ENCODE measurements at regions not wholly inside any gene's neighbourhood (a gene's known extent, or its start where the extent isn't known, plus 50 kb on each side); places are given as distances from the start of the nearest gene placed in this dataset.

GRCh38 chr10:6346631-6347030 is 143.9 kb downstream of the PFKFB3 start:
- Histone ChIP-seq H3K4me3 (ENCODE audit: low read length) (no peak overlapping the region), H3K9me2 (replicated peaks; ENCODE audit: insufficient read depth, low read length) (no peaks in the 10 kb centered on the region; the same call in 1 of the 2 replicates), H2AFZ (ENCODE audit: low read length) (no peak overlapping the region), H3K9ac (ENCODE audit: low read length) (no peak overlapping the region), H3K4me2 (ENCODE audit: low read depth, low read length, poor library complexity, severe bottlenecking) (no peak overlapping the region), H3K27ac (ENCODE audit: low read length) (peak overlapping the region; percentile 95; the same call in 1 of the 2 replicates), H3K27me3 (ENCODE audit: low read length) (no peaks in the 10 kb centered on the region), H3K9me3 (ENCODE audit: low read length) (no peaks in the 10 kb centered on the region), H3K4me1 (ENCODE audit: low read length) (peaks cover 43% of the 10 kb centered on the region), H3K36me3 (ENCODE audit: insufficient read depth, low read length) (no peaks in the 10 kb centered on the region), H4K20me1 (ENCODE audit: insufficient read depth, low read depth, low read length) (no peaks in the 10 kb centered on the region), H3K79me2 (ENCODE audit: low read length) (no peaks in the 10 kb centered on the region)
- no peak for DNase-seq

DNA sequence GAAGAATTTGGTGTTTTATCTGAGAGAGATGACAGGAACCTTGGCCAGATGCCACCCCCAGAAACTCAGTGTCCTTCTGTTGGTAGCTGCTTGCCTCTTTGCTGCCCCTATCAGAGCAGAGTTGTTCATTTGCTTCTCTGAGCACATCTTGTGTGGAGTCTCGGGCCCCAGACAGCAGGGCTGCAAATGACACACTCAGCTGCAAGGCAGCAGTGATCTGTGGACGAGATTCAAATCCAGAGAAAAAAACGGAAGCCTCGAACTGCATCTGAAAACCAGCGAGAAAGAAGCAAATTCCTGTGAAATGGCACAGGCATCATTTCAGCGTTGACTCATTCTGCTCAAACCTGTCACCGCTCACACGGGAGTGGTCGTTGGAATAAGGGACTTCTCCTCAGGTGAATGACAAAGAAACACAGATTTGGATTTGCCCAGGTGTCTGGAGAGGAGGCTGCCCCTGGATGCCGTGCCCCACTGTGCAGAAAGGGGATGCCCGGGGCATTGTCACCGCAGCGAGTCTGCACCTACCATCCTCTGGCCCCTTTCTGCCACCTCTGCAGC is 144.7 kb downstream of the PFKFB3 start:
- peak; percentile 56 for DNase-seq
- Histone ChIP-seq H3K4me3 (ENCODE audit: low read length) (peak overlapping the region; percentile 63), H3K9me2 (replicated peaks; ENCODE audit: insufficient read depth, low read length) (no peaks in the 10 kb centered on the region; the same call in 1 of the 2 replicates), H3K4me2 (ENCODE audit: low read depth, low read length, poor library complexity, severe bottlenecking) (peak overlapping the region; percentile 75), H3K27ac (ENCODE audit: low read length) (peak overlapping the region; percentile 95), H4K20me1 (ENCODE audit: insufficient read depth, low read depth, low read length) (no peaks in the 10 kb centered on the region), H3K9me3 (ENCODE audit: low read length) (no peaks in the 10 kb centered on the region), H3K27me3 (ENCODE audit: low read length) (no peaks in the 10 kb centered on the region), H3K4me1 (ENCODE audit: low read length) (peaks cover 43% of the 10 kb centered on the region), H3K36me3 (ENCODE audit: insufficient read depth, low read length) (no peaks in the 10 kb centered on the region), H3K9ac (ENCODE audit: low read length) (peak overlapping the region; percentile 68), H3K79me2 (ENCODE audit: low read length) (no peaks in the 10 kb centered on the region), H2AFZ (ENCODE audit: low read length) (peak overlapping the region; percentile 89)

DNA sequence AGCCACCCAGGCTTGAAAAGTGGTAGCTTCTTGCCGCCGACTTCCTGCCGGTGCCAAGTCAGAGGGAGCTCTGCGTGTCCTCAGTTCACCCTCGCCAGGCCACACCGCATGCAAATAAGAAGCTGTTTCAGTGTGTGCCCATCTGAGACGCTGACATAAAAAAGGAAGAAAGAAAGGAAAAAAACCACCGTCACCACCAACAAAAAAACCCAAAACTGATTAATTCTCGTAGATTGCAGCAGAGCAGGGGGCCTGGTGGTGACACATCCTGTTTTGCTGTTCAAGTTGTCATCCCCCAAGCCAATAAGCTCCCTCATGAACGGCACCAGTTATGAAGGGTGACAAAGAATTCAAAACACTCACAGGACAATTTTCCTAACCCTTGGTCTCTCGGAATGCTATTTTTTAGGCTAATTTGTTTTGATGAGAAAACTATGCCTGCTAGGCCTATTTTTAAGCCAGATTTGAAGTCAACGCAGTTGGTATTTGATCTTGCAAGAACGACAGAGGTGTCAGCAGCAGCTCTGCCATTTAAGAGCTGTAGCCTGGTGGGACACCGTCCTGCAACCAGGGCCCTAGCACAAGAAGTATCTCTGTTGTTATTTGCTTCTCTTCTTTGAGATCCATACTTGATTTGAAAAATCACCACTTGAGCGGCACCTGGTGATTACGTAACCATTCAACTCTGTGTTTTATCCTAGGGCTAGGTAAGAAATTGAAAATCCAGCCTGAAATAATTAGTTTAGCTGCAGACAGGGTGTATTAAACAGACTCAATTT is 145.6 kb downstream of the PFKFB3 start:
- Histone ChIP-seq H3K27ac (ENCODE audit: low read length) (peak overlapping the region; percentile 95), H3K4me3 (ENCODE audit: low read length) (peak overlapping the region; percentile 63), H3K9ac (ENCODE audit: low read length) (peak overlapping the region; percentile 68), H3K4me2 (ENCODE audit: low read depth, low read length, poor library complexity, severe bottlenecking) (peak overlapping the region; percentile 75), H3K9me3 (ENCODE audit: low read length) (no peaks in the 10 kb centered on the region), H3K36me3 (ENCODE audit: insufficient read depth, low read length) (no peaks in the 10 kb centered on the region), H2AFZ (ENCODE audit: low read length) (peak overlapping the region; percentile 89), H3K27me3 (ENCODE audit: low read length) (no peaks in the 10 kb centered on the region), H3K4me1 (ENCODE audit: low read length) (peaks cover 43% of the 10 kb centered on the region), H4K20me1 (ENCODE audit: insufficient read depth, low read depth, low read length) (no peaks in the 10 kb centered on the region), H3K9me2 (replicated peaks; ENCODE audit: insufficient read depth, low read length) (no peaks in the 10 kb centered on the region; the same call in 1 of the 2 replicates), H3K79me2 (ENCODE audit: low read length) (no peaks in the 10 kb centered on the region)
- DNase-seq: peak; percentile 94

DNA sequence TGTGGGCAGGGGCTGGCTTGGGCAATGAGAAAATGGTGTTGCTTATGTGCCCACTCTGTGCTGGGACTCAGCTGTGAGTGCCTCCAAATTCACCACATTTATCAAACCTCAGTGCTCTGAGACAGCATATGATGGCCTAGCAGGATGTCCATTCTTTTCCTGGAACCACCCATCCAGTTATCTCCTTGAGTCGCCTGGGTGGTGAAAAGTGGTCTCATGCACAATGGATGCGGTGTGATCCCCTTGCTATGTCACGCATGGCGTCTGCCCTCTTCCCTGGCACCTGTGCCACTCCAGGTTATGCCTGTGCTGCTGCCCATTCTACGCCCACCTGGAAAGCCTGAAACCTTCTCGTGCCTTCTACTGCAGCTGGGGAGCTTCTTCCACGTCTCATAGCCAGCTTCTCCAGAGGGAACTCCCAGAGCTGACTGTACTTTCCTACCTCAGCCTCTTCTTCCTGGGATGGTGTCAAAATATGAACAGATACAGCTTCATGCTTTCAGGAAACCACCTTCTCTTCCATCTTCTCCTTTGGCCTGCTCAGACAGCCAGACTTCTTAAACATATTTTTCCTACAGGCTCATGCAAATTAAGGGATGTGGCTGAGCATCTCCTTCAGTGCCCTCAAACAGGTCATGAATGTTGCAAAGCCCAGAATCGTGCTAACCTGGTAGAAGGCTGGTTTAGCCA is 147.3 kb downstream of the PFKFB3 start:
- no peak overlapping the region; the same call in 1 of the 2 replicates for H2AFZ ChIP-seq (ENCODE audit: low read length)
- H3K9ac ChIP-seq (ENCODE audit: low read length): no peak overlapping the region
- H3K36me3 ChIP-seq (ENCODE audit: insufficient read depth, low read length): no peaks in the 10 kb centered on the region
- H3K4me3 ChIP-seq (ENCODE audit: low read length): no peak overlapping the region
- no peaks in the 10 kb centered on the region; the same call in 1 of the 2 replicates for H3K9me2 ChIP-seq (replicated peaks; ENCODE audit: insufficient read depth, low read length)
- no peak overlapping the region for H3K27ac ChIP-seq (ENCODE audit: low read length)
- H3K4me1 ChIP-seq (ENCODE audit: low read length): peaks cover 43% of the 10 kb centered on the region
- no peaks in the 10 kb centered on the region for H3K27me3 ChIP-seq (ENCODE audit: low read length)
- no peak for DNase-seq
- H3K79me2 ChIP-seq (ENCODE audit: low read length): no peaks in the 10 kb centered on the region
- H3K9me3 ChIP-seq (ENCODE audit: low read length): no peaks in the 10 kb centered on the region
- no peak overlapping the region for H3K4me2 ChIP-seq (ENCODE audit: low read depth, low read length, poor library complexity, severe bottlenecking)
- no peaks in the 10 kb centered on the region for H4K20me1 ChIP-seq (ENCODE audit: insufficient read depth, low read depth, low read length)

DNA sequence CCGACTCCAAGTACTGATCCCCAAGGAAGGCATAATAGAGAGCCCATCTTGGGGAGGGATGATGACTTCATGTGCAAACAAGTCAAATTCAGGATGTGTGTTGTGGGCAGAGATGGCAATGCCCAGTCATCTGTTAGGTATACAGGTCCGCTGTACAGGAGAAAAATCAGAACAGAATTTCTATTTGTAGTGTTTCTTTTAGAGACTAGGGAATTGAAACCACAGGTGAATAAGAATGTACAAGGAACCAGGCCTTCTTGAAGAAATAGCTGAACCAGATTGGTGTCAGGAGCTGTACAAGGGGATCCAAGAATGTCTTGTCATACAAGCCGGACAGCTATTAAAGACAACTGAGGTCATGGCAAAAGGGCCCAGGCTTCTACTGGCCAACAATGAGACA is 147.9 kb downstream of the PFKFB3 start:
- H3K36me3 ChIP-seq (ENCODE audit: insufficient read depth, low read length): no peaks in the 10 kb centered on the region
- H3K27ac ChIP-seq (ENCODE audit: low read length): no peak overlapping the region
- no peak overlapping the region for H3K4me3 ChIP-seq (ENCODE audit: low read length)
- H3K9me2 ChIP-seq (replicated peaks; ENCODE audit: insufficient read depth, low read length): no peaks in the 10 kb centered on the region; the same call in 1 of the 2 replicates
- H3K9ac ChIP-seq (ENCODE audit: low read length): no peak overlapping the region
- no peaks in the 10 kb centered on the region for H3K27me3 ChIP-seq (ENCODE audit: low read length)
- H3K4me1 ChIP-seq (ENCODE audit: low read length): peaks cover 43% of the 10 kb centered on the region
- no peaks in the 10 kb centered on the region for H4K20me1 ChIP-seq (ENCODE audit: insufficient read depth, low read depth, low read length)
- DNase-seq: no peak
- H3K79me2 ChIP-seq (ENCODE audit: low read length): no peaks in the 10 kb centered on the region
- no peaks in the 10 kb centered on the region for H3K9me3 ChIP-seq (ENCODE audit: low read length)
- H3K4me2 ChIP-seq (ENCODE audit: low read depth, low read length, poor library complexity, severe bottlenecking): no peak overlapping the region
- no peak overlapping the region; the same call in 1 of the 2 replicates for H2AFZ ChIP-seq (ENCODE audit: low read length)

DNA sequence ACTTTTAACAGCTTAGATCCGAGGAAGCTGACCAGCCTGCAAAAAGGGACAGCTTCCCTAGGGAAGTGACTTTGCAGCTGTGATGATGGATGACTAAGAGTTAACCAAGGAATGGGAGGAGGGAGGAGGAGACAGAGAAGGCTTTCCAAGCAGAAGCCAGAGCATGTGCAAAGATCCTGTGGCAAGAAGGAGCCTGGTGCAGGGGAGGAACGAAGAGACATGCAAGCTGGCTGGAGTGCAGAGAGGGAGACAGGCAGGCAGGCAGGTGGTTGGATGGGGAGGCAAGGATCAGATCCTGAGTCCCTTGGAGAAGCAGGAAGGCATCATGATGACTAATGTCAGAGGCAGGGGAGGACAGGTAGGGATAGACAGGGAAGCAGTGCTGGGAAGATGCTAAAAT is 148.8 kb downstream of the PFKFB3 start:
- no peak for DNase-seq
- no peaks in the 10 kb centered on the region for H3K36me3 ChIP-seq (ENCODE audit: insufficient read depth, low read length)
- no peak overlapping the region for H2AFZ ChIP-seq (ENCODE audit: low read length)
- H4K20me1 ChIP-seq (ENCODE audit: insufficient read depth, low read depth, low read length): no peaks in the 10 kb centered on the region
- no peaks in the 10 kb centered on the region for H3K9me2 ChIP-seq (replicated peaks; ENCODE audit: insufficient read depth, low read length)
- H3K4me2 ChIP-seq (ENCODE audit: low read depth, low read length, poor library complexity, severe bottlenecking): no peak overlapping the region
- peaks cover 43% of the 10 kb centered on the region for H3K4me1 ChIP-seq (ENCODE audit: low read length)
- H3K4me3 ChIP-seq (ENCODE audit: low read length): no peak overlapping the region
- no peak overlapping the region for H3K27ac ChIP-seq (ENCODE audit: low read length)
- no peaks in the 10 kb centered on the region for H3K79me2 ChIP-seq (ENCODE audit: low read length)
- 0 out of 2 replicates have a peak, but pooled peaks cover 5% of the 10 kb centered on the region for H3K9me3 ChIP-seq (ENCODE audit: low read length)
- H3K9ac ChIP-seq (ENCODE audit: low read length): no peak overlapping the region
- peaks cover 2% of the 10 kb centered on the region; the same call in 1 of the 2 replicates for H3K27me3 ChIP-seq (ENCODE audit: low read length)

- Histone ChIP-seq H3K79me2 (ENCODE audit: low read length) (no peaks in the 10 kb centered on the region), H3K4me1 (ENCODE audit: low read length) (peaks cover 24% of the 10 kb centered on the region)
Measured at GRCh38 chr10:6353526-6353925, 150.8 kb downstream of the PFKFB3 start.

More at GRCh38 chr10:6353526-6353925, 150.8 kb downstream of the PFKFB3 start:
- DNase-seq: no peak
- no peak overlapping the region for H3K4me2 ChIP-seq (ENCODE audit: low read depth, low read length, poor library complexity, severe bottlenecking)
- 0 out of 2 replicates have a peak, but pooled peaks cover 5% of the 10 kb centered on the region for H3K9me3 ChIP-seq (ENCODE audit: low read length)
- H3K27ac ChIP-seq (ENCODE audit: low read length): no peak overlapping the region
- H3K36me3 ChIP-seq (ENCODE audit: insufficient read depth, low read length): no peaks in the 10 kb centered on the region
- no peaks in the 10 kb centered on the region for H3K9me2 ChIP-seq (replicated peaks; ENCODE audit: insufficient read depth, low read length)
- H3K9ac ChIP-seq (ENCODE audit: low read length): no peak overlapping the region
- H2AFZ ChIP-seq (ENCODE audit: low read length): no peak overlapping the region
- peaks cover 2% of the 10 kb centered on the region; the same call in 1 of the 2 replicates for H3K27me3 ChIP-seq (ENCODE audit: low read length)
- no peak overlapping the region for H3K4me3 ChIP-seq (ENCODE audit: low read length)
- H4K20me1 ChIP-seq (ENCODE audit: insufficient read depth, low read depth, low read length): no peaks in the 10 kb centered on the region
